ENCODE measurements at regions not wholly inside any gene's neighbourhood (a gene's known extent, or its start where the extent isn't known, plus 50 kb on each side); places are given as distances from the start of the nearest gene placed in this dataset.

GRCh38 chr1:188050250-188050649 lies 1221.5 kb downstream of the PLA2G4A start:
- Histone ChIP-seq H3K4me3 (no peak overlapping the region), H3K36me3 (ENCODE audit: insufficient read depth, low read length) (no peaks in the 10 kb centered on the region), H3K9me3 (ENCODE audit: low read depth, low read length) (no peaks in the 10 kb centered on the region), H3K9ac (ENCODE audit: insufficient read length) (no peak overlapping the region), H3K27ac (no peak overlapping the region)
- DNase-seq (ENCODE audit: low read depth, low spot score): no peak
- no peak for TF ChIP-seq POLR2AphosphoS5 (IDR thresholded peaks at IDR 0.05; ENCODE audit: borderline replicate concordance, low read depth, low read length)
- no peak for TF ChIP-seq FOXP2 (optimal IDR thresholded peaks at IDR 0.05; ENCODE audit: control extremely low read depth, extremely low read length, insufficient read depth)
- TF ChIP-seq EZH2 (IDR thresholded peaks at IDR 0.05): no peak

DNA sequence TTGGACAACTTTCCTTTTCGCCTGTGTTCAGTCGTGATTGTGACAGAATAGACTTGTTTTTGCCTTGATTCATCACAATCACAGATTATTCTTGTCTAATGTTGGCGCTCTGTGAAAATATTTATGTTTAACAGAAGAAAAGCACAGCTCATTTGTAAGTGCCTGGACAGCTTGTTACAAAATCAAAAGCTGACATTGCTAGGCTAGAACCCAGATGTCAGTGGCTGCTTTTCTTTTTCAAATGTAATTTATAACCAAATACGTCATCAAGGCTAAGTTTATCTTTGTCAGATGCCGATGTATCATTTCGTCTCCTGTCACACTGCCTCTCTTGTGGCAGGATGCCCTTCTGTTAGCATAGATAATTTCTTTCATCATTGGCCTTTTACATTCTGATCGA lies 1227.3 kb downstream of the PLA2G4A start:
- Histone ChIP-seq H3K9ac (ENCODE audit: insufficient read length) (no peak overlapping the region), H3K4me3 (no peak overlapping the region), H3K27ac (no peak overlapping the region), H3K36me3 (ENCODE audit: insufficient read depth, low read length) (no peaks in the 10 kb centered on the region), H3K9me3 (ENCODE audit: low read depth, low read length) (no peaks in the 10 kb centered on the region)
- no peak for DNase-seq (ENCODE audit: low read depth, low spot score)
- TF ChIP-seq POLR2AphosphoS5 (IDR thresholded peaks at IDR 0.05; ENCODE audit: borderline replicate concordance, low read depth, low read length): no peak
- TF ChIP-seq FOXP2 (optimal IDR thresholded peaks at IDR 0.05; ENCODE audit: control extremely low read depth, extremely low read length, insufficient read depth): no peak
- TF ChIP-seq EZH2 (IDR thresholded peaks at IDR 0.05): no peak

GRCh38 chr1:188058801-188059200 lies 1230.1 kb downstream of the PLA2G4A start:
- no peaks in the 10 kb centered on the region for H3K36me3 ChIP-seq (ENCODE audit: insufficient read depth, low read length)
- no peaks in the 10 kb centered on the region for H3K9me3 ChIP-seq (ENCODE audit: low read depth, low read length)
- H3K9ac ChIP-seq (ENCODE audit: insufficient read length): no peak overlapping the region
- H3K27ac ChIP-seq: no peak overlapping the region
- H3K4me3 ChIP-seq: no peak overlapping the region
- no peak for DNase-seq (ENCODE audit: low read depth, low spot score)
- TF ChIP-seq FOXP2 (optimal IDR thresholded peaks at IDR 0.05; ENCODE audit: control extremely low read depth, extremely low read length, insufficient read depth) (no peak), POLR2AphosphoS5 (IDR thresholded peaks at IDR 0.05; ENCODE audit: borderline replicate concordance, low read depth, low read length) (no peak), EZH2 (IDR thresholded peaks at IDR 0.05) (no peak)

GRCh38 chr1:188061881-188062280 lies 1233.1 kb downstream of the PLA2G4A start:
- no peak overlapping the region for H3K27ac ChIP-seq
- H3K4me3 ChIP-seq: no peak overlapping the region
- DNase-seq (ENCODE audit: low read depth, low spot score): no peak
- H3K9me3 ChIP-seq (ENCODE audit: low read depth, low read length): no peaks in the 10 kb centered on the region
- TF ChIP-seq FOXP2 (optimal IDR thresholded peaks at IDR 0.05; ENCODE audit: control extremely low read depth, extremely low read length, insufficient read depth) (no peak), EZH2 (IDR thresholded peaks at IDR 0.05) (no peak)
- no peak overlapping the region for H3K9ac ChIP-seq (ENCODE audit: insufficient read length)
- no peaks in the 10 kb centered on the region for H3K36me3 ChIP-seq (ENCODE audit: insufficient read depth, low read length)

- no peak overlapping the region for H3K27ac ChIP-seq
- no peak overlapping the region for H3K4me3 ChIP-seq
- DNase-seq (ENCODE audit: low read depth, low spot score): no peak
- TF ChIP-seq EZH2 (IDR thresholded peaks at IDR 0.05): no peak
- no peak for TF ChIP-seq POLR2AphosphoS5 (IDR thresholded peaks at IDR 0.05; ENCODE audit: borderline replicate concordance, low read depth, low read length)
- no peak for TF ChIP-seq FOXP2 (optimal IDR thresholded peaks at IDR 0.05; ENCODE audit: control extremely low read depth, extremely low read length, insufficient read depth)
- no peaks in the 10 kb centered on the region for H3K9me3 ChIP-seq (ENCODE audit: low read depth, low read length)
- H3K9ac ChIP-seq (ENCODE audit: insufficient read length): no peak overlapping the region
- no peaks in the 10 kb centered on the region for H3K36me3 ChIP-seq (ENCODE audit: insufficient read depth, low read length)
These were observed 1233.7 kb downstream of the PLA2G4A start for GRCh38 chr1:188062456-188062855.

DNA sequence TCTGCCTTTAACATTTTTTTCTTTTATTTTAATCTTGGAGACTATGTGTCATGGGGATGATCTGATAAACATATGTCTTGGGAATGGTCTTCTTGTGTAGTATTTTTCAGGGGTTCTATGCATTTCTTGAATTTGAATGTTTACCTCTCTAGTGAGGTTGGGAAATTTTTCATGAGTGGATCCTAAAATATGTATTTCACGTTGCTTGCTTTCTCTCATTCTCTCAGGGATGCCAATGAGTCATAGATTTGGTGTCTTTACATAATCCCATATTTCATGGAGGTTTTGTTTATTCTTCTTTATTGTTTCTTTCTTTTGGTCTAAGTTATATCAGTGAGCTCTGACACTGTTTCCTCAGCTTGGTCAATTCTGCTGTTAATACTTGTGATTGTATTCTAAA lies 1237.2 kb downstream of the PLA2G4A start:
- H3K27ac ChIP-seq: no peak overlapping the region
- no peaks in the 10 kb centered on the region for H3K36me3 ChIP-seq (ENCODE audit: insufficient read depth, low read length)
- no peak for TF ChIP-seq FOXP2 (optimal IDR thresholded peaks at IDR 0.05; ENCODE audit: control extremely low read depth, extremely low read length, insufficient read depth)
- TF ChIP-seq EZH2 (IDR thresholded peaks at IDR 0.05): no peak
- no peak for TF ChIP-seq POLR2AphosphoS5 (IDR thresholded peaks at IDR 0.05; ENCODE audit: borderline replicate concordance, low read depth, low read length)
- no peak overlapping the region for H3K4me3 ChIP-seq
- no peak for DNase-seq (ENCODE audit: low read depth, low spot score)
- no peaks in the 10 kb centered on the region for H3K9me3 ChIP-seq (ENCODE audit: low read depth, low read length)
- H3K9ac ChIP-seq (ENCODE audit: insufficient read length): no peak overlapping the region

DNA sequence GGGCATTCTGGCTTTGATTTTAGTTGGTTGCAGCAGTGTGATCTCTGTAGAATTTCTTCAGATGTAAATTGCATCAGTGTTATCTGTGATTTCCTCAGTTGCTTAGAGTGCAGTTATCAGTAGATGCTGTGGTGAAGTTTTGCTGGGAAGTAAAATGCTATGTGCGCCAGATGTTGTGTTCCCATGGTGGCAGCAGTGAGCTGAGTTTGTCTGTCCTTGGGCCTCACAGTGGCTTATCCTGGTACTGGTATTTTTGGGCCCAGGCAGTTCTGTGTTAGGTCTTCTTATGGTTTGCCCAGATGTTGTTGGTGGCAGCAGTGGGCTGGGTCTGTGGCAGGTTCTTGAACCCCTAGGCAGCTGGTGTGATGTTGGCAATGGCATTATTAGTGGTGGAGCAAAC lies 1242.1 kb downstream of the PLA2G4A start:
- H3K36me3 ChIP-seq (ENCODE audit: insufficient read depth, low read length): no peaks in the 10 kb centered on the region
- H3K4me3 ChIP-seq: no peak overlapping the region
- TF ChIP-seq FOXP2 (optimal IDR thresholded peaks at IDR 0.05; ENCODE audit: control extremely low read depth, extremely low read length, insufficient read depth) (no peak), EZH2 (IDR thresholded peaks at IDR 0.05) (no peak), POLR2AphosphoS5 (IDR thresholded peaks at IDR 0.05; ENCODE audit: borderline replicate concordance, low read depth, low read length) (no peak)
- H3K9me3 ChIP-seq (ENCODE audit: low read depth, low read length): no peaks in the 10 kb centered on the region
- H3K9ac ChIP-seq (ENCODE audit: insufficient read length): no peak overlapping the region
- H3K27ac ChIP-seq: no peak overlapping the region
- no peak for DNase-seq (ENCODE audit: low read depth, low spot score)

DNA sequence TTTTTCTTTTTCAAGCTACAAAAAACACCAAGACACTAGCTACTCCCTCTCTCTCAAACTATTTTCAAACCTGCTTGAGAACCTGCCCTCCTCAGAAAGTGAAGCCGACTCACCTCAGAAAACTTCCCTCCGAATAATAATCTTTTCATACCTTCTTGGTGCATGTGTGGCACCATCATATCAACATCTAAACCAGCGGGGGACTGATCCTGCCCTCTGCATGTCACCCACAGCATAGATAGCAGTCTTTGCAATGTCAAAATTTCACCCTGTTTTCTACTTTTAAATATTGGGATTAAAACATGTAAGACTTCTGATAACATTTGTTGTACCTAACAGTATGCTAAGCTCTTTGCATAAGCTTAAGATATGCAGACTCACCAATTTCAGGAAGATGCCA lies 1260.3 kb downstream of the PLA2G4A start:
- H3K9ac ChIP-seq (ENCODE audit: insufficient read length): no peak overlapping the region
- no peak for DNase-seq (ENCODE audit: low read depth, low spot score)
- TF ChIP-seq POLR2AphosphoS5 (IDR thresholded peaks at IDR 0.05; ENCODE audit: borderline replicate concordance, low read depth, low read length) (no peak), FOXP2 (optimal IDR thresholded peaks at IDR 0.05; ENCODE audit: control extremely low read depth, extremely low read length, insufficient read depth) (no peak), EZH2 (IDR thresholded peaks at IDR 0.05) (no peak)

GRCh38 chr1:188089461-188089860 lies 1260.7 kb downstream of the PLA2G4A start:
- no peak overlapping the region for H3K27ac ChIP-seq
- no peak overlapping the region for H3K9ac ChIP-seq (ENCODE audit: insufficient read length)
- no peak overlapping the region for H3K4me3 ChIP-seq
- TF ChIP-seq FOXP2 (optimal IDR thresholded peaks at IDR 0.05; ENCODE audit: control extremely low read depth, extremely low read length, insufficient read depth): no peak
- TF ChIP-seq EZH2 (IDR thresholded peaks at IDR 0.05): no peak
- TF ChIP-seq POLR2AphosphoS5 (IDR thresholded peaks at IDR 0.05; ENCODE audit: borderline replicate concordance, low read depth, low read length): no peak
- no peaks in the 10 kb centered on the region for H3K36me3 ChIP-seq (ENCODE audit: insufficient read depth, low read length)
- no peaks in the 10 kb centered on the region for H3K9me3 ChIP-seq (ENCODE audit: low read depth, low read length)
- DNase-seq (ENCODE audit: low read depth, low spot score): no peak

More for the DNA sequence above, 1260.3 kb downstream of the PLA2G4A start:
- H3K4me3 ChIP-seq: no peak overlapping the region
- no peak overlapping the region for H3K27ac ChIP-seq
- no peaks in the 10 kb centered on the region for H3K9me3 ChIP-seq (ENCODE audit: low read depth, low read length)
- no peaks in the 10 kb centered on the region for H3K36me3 ChIP-seq (ENCODE audit: insufficient read depth, low read length)

Measured in SK-N-MC (cell line).